Trophoblast cell (in vitro differentiated cells and primary cell): ENCODE measurements at regions not wholly inside any gene's neighbourhood (a gene's known extent, or its start where the extent isn't known, plus 50 kb on each side); places are given as distances from the start of the nearest gene placed in this dataset.

Experiments used
- DNase-seq, 2 donors: peaks; one replicate each; pipeline ENCODE4 v3.0.0-alpha.2; 2016
- H2AFZ ChIP-seq: 2 replicates; pipeline ENCODE4 v1.6.1; 2013; ENCODE audit warnings: low read length, moderate library complexity, mild to moderate bottlenecking; ENCODE audit not compliant: insufficient read depth, poor library complexity
- H2AK5ac ChIP-seq: 2 replicates; pipeline ENCODE4 v1.6.1; 2013; ENCODE audit warnings: mild to moderate bottlenecking, low read length
- H2BK120ac ChIP-seq: 2 replicates; pipeline ENCODE4 v1.6.1; 2013; ENCODE audit warnings: low read length, mild to moderate bottlenecking, moderate library complexity; ENCODE audit not compliant: insufficient read depth, poor library complexity
- H2BK12ac ChIP-seq: 2 replicates; pipeline ENCODE4 v1.6.1; 2013; ENCODE audit warnings: mild to moderate bottlenecking, low read length, moderate library complexity
- H2BK5ac ChIP-seq: 2 replicates; pipeline ENCODE4 v1.6.1; 2013; ENCODE audit warnings: low read length, low read depth, moderate library complexity, mild to moderate bottlenecking; ENCODE audit not compliant: poor library complexity
- H3K14ac ChIP-seq: 2 replicates; pipeline ENCODE4 v1.6.1; 2013; ENCODE audit warnings: mild to moderate bottlenecking, low read length
- H3K18ac ChIP-seq: 2 replicates; pipeline ENCODE4 v1.6.1; 2013; ENCODE audit warnings: mild to moderate bottlenecking, low read length
- H3K23ac ChIP-seq: 2 replicates; pipeline ENCODE4 v1.6.1; 2013; ENCODE audit warnings: low read length
- H3K27ac ChIP-seq: 2 replicates; pipeline ENCODE4 v1.5.1; 2013; ENCODE audit warnings: low read depth, mild to moderate bottlenecking, inconsistent platforms, low read length, moderate library complexity
- H3K27me3 ChIP-seq: 2 replicates; pipeline ENCODE4 v1.6.1; 2013; ENCODE audit warnings: inconsistent platforms, mild to moderate bottlenecking, low read length, moderate library complexity; ENCODE audit not compliant: insufficient read depth
- H3K36me3 ChIP-seq, 2 experiments: 1 replicate in 1 of 2; 2 replicates in 1 of 2; pipeline ENCODE4 v1.6.1; 2013; ENCODE audit warnings: low read length in 2 of 2, mild to moderate bottlenecking in 2 of 2, moderate library complexity in 1 of 2; ENCODE audit not compliant: insufficient read depth in 2 of 2, control insufficient read depth in 1 of 2
- H3K4ac ChIP-seq: 2 replicates; pipeline ENCODE4 v1.6.1; 2013; ENCODE audit warnings: low read depth, mild to moderate bottlenecking, low read length, moderate library complexity
- H3K4me1 ChIP-seq, 2 experiments: 1 replicate in 1 of 2; 2 replicates in 1 of 2; pipeline ENCODE4 v1.6.1; 2013; ENCODE audit warnings: low read length in 2 of 2, mild to moderate bottlenecking in 2 of 2, moderate library complexity in 1 of 2; ENCODE audit not compliant: insufficient read depth in 2 of 2, control insufficient read depth in 1 of 2
- H3K4me2 ChIP-seq: 2 replicates; pipeline ENCODE4 v1.6.1; 2013; ENCODE audit warnings: inconsistent platforms, mild to moderate bottlenecking, low read length, moderate library complexity
- H3K4me3 ChIP-seq: 2 replicates; pipeline ENCODE4 v1.5.1; 2013; ENCODE audit warnings: mild to moderate bottlenecking, low read depth, low read length, inconsistent platforms
- H3K79me1 ChIP-seq: one replicate; pipeline ENCODE4 v1.6.1; 2013; ENCODE audit warnings: low read length
- H3K79me2 ChIP-seq: 2 replicates; pipeline ENCODE4 v1.6.1; 2013; ENCODE audit warnings: low read length, mild to moderate bottlenecking; ENCODE audit not compliant: control insufficient read depth, insufficient read depth, poor library complexity
- H3K9ac ChIP-seq: 2 replicates; pipeline ENCODE4 v1.6.1; 2013; ENCODE audit warnings: mild to moderate bottlenecking, low read length
- H3K9me3 ChIP-seq: 2 replicates; pipeline ENCODE4 v1.6.1; 2013; ENCODE audit warnings: low read depth, mild to moderate bottlenecking, control low read depth, inconsistent platforms, low read length; ENCODE audit not compliant: insufficient read depth
- H4K12ac ChIP-seq: 2 replicates; pipeline ENCODE4 v1.6.1; 2013; ENCODE audit warnings: low read depth, mild to moderate bottlenecking, low read length, moderate library complexity
- H4K8ac ChIP-seq: 2 replicates; pipeline ENCODE4 v1.6.1; 2013; ENCODE audit warnings: low read depth, mild to moderate bottlenecking, low read length, moderate library complexity
- H4K91ac ChIP-seq: one replicate; pipeline ENCODE4 v1.6.1; 2013; ENCODE audit warnings: low read depth, mild to moderate bottlenecking, low read length, moderate library complexity
- WGBS: extraction: QIAGEN DNeasy Blood & Tissue Kit; methylation state at CpG from one replicate; pipeline ENCODE4 v1.1.7; 2013; ENCODE audit warnings: missing lambda C conversion rate; ENCODE audit not compliant: insufficient read length, insufficient coverage; ENCODE audit errors: extremely low coverage; 5-methylcytosine and 5-hydroxymethylcytosine counted together

DNA sequence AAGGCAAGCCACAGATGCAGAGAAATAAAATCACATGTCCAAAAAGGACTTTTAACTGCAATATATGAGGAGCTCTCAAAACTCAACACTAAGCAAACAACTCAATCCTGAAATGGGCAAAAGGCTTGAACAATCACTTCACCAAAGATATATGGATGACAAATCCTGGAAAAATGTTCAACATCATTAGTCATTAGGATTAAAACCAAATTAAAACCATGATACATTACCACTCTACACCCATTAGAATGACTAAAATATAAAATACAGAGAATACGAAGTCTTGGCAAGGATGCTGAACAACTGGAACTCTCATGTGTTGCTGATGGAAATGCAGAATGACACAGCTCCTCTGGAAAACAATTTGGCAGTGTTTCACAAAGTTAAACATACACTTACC is 277.4 kb downstream of the TLE1 start:
- DNase-seq: no peak
- Histone ChIP-seq H3K14ac (no peak overlapping the region), H3K9me3 (no peaks in the 10 kb centered on the region), H3K9ac (no peak overlapping the region), H3K4ac (no peak overlapping the region), H4K8ac (no peak overlapping the region), H3K79me2 (no peaks in the 10 kb centered on the region), H3K18ac (no peak overlapping the region), H2BK12ac (no peak overlapping the region), H3K4me3 (no peak overlapping the region), H2BK5ac (no peak overlapping the region), H2AK5ac (no peak overlapping the region), H3K36me3 (no peaks in the 10 kb centered on the region), H3K4me2 (no peak overlapping the region), H3K79me1 (peaks cover 8% of the 10 kb centered on the region), H2AFZ (no peak overlapping the region), H3K23ac (no peak overlapping the region), H3K4me1 (peaks cover 4 to 6% of the 10 kb centered on the region in 2 experiments), H4K91ac (no peak overlapping the region), H4K12ac (no peak overlapping the region), H2BK120ac (no peak overlapping the region), H3K27ac (no peak overlapping the region), H3K27me3 (no peaks in the 10 kb centered on the region)
- no CpG with 5 or more reads among the region's 1 CpG for WGBS

DNA sequence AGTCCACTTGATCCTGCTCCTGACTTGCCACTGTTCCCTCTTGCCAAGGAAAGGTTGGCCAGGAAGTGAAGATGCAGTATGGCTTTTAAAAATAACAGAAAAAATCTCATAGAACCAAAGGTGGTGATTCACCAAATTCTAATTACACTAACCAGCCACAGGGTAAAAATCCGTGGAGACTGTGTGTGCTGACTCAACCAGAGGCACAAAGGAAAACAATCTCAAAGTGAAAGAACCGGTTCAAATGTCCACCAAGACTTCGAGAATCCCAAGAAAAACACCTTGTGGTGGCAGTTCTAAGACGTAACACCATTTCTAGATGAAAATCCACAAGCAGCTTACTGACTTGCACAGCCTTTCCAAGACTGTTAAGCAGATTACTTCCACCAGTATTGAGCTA is 279.1 kb downstream of the TLE1 start:
- Histone ChIP-seq H3K14ac (no peak overlapping the region), H2AK5ac (no peak overlapping the region), H2BK5ac (no peak overlapping the region), H3K9me3 (no peaks in the 10 kb centered on the region), H3K4me1 (peaks cover 0 to 2% of the 10 kb centered on the region in 2 experiments), H2AFZ (no peak overlapping the region), H3K27ac (no peak overlapping the region), H2BK120ac (no peak overlapping the region), H4K8ac (no peak overlapping the region), H3K4me2 (no peak overlapping the region), H2BK12ac (no peak overlapping the region), H4K91ac (no peak overlapping the region), H3K23ac (no peak overlapping the region), H3K9ac (no peak overlapping the region), H3K36me3 (no peaks in the 10 kb centered on the region), H3K4ac (no peak overlapping the region), H3K4me3 (no peak overlapping the region), H3K79me1 (peaks cover 2% of the 10 kb centered on the region), H3K79me2 (no peaks in the 10 kb centered on the region), H4K12ac (no peak overlapping the region), H3K18ac (no peak overlapping the region), H3K27me3 (no peaks in the 10 kb centered on the region)
- no CpG with 5 or more reads among the region's 4 CpGs for WGBS
- peak; percentile 62 to 90 for DNase-seq

DNA sequence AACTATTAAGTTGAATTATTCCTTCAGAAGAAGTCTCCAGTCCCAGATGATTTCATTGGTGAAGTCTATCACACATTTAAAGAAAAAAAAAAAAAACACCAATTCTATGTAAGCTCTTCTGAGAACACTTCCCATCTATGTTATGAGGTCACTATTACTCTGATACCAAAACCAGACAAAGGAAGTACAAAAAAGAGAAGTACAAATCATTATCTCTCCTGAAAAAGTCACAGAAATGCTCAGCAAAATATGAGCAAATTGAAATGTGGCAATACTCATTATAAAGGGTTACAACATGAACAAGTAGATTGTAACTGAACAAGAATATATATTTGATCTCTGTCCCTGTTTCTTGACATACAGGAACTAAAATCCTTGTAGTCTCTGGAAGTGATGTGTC is 280.4 kb downstream of the TLE1 start:
- Histone ChIP-seq H3K79me2 (no peaks in the 10 kb centered on the region), H2BK5ac (no peak overlapping the region), H3K4me1 (peaks cover 0 to 2% of the 10 kb centered on the region in 2 experiments), H3K79me1 (peaks cover 2% of the 10 kb centered on the region), H3K23ac (no peak overlapping the region), H3K4me2 (no peak overlapping the region), H3K18ac (no peak overlapping the region), H2AFZ (no peak overlapping the region), H3K9ac (no peak overlapping the region), H4K8ac (no peak overlapping the region), H3K27me3 (no peaks in the 10 kb centered on the region), H2BK12ac (no peak overlapping the region), H3K14ac (no peak overlapping the region), H3K36me3 (no peaks in the 10 kb centered on the region), H3K9me3 (no peaks in the 10 kb centered on the region), H3K27ac (no peak overlapping the region), H3K4ac (no peak overlapping the region), H4K91ac (no peak overlapping the region), H3K4me3 (no peak overlapping the region), H2BK120ac (no peak overlapping the region), H4K12ac (no peak overlapping the region), H2AK5ac (no peak overlapping the region)
- DNase-seq: no peak

DNA sequence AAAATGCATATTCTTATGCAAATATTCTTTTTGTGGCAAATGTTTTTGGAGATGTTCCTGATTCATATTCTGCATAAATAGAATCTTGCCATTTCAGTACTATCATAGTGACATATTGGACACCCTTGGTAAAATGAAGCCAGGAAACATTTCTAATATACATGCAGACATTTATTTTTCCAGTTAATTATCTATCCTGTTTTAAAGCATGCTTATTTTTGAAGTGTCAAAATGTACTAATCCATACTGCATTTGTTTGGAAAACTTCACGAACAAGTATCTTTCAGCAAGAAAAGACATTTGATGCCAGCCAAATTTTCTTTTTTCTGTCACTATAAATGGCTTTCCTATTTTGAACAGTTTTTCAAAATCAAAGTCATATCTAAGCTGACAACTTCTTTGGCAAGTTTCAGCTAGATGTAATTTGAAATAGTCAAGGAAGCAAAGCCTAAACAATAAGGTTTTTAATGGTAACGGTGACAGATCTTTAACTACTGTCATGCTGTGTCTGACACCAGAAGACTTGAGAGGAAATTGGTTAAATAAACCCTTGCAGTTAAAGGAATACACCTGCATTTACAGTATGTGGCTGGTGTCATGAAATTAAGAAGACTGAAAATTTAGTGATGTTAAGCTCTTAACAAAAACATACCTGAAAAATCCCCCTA is 284.3 kb downstream of the TLE1 start:
- Histone ChIP-seq H3K23ac (no peak overlapping the region), H4K91ac (no peak overlapping the region)

More for the DNA sequence above, 284.3 kb downstream of the TLE1 start:
- H2AFZ ChIP-seq: no peak overlapping the region
- H3K79me1 ChIP-seq: peaks cover 1% of the 10 kb centered on the region
- H2BK5ac ChIP-seq: no peak overlapping the region
- H3K27me3 ChIP-seq: no peaks in the 10 kb centered on the region
- H2AK5ac ChIP-seq: no peak overlapping the region
- H3K4me1 ChIP-seq: peaks cover 0 to 1% of the 10 kb centered on the region in 2 experiments
- no peaks in the 10 kb centered on the region for H3K79me2 ChIP-seq
- H3K4ac ChIP-seq: no peak overlapping the region
- H2BK120ac ChIP-seq: no peak overlapping the region
- H3K27ac ChIP-seq: no peak overlapping the region
- H3K14ac ChIP-seq: no peak overlapping the region
- no peak for DNase-seq
- no peak overlapping the region for H4K12ac ChIP-seq
- H3K9me3 ChIP-seq: no peaks in the 10 kb centered on the region
- no peak overlapping the region for H3K4me3 ChIP-seq
- no peak overlapping the region for H3K9ac ChIP-seq
- no CpG with 5 or more reads among the region's 2 CpGs for WGBS
- H4K8ac ChIP-seq: no peak overlapping the region
- no peak overlapping the region for H2BK12ac ChIP-seq
- no peak overlapping the region for H3K18ac ChIP-seq
- H3K4me2 ChIP-seq: no peak overlapping the region
- H3K36me3 ChIP-seq: no peaks in the 10 kb centered on the region
